ENCODE measurements at regions not wholly inside any gene's neighbourhood (a gene's known extent, or its start where the extent isn't known, plus 50 kb on each side); places are given as distances from the start of the nearest gene placed in this dataset.

- H3K36me3 Mint-ChIP-seq: no peaks in the 10 kb centered on the region
- H3K9me3 ChIP-seq (replicated peaks in 1 of 2; ENCODE audit: control insufficient read depth in 1 of 2, insufficient read depth in 1 of 2, low read length in 2 of 2): no peaks in the 10 kb centered on the region
- no CpG with 5 or more reads among the region's 3 CpGs for WGBS (ENCODE audit: insufficient coverage)
- no peaks in the 10 kb centered on the region for H3K36me3 ChIP-seq (replicated peaks in 1 of 2; ENCODE audit: control insufficient read depth in 1 of 2, insufficient read depth in 2 of 2, low read length in 2 of 2)
- no peaks in the 10 kb centered on the region for H3K79me2 ChIP-seq (ENCODE audit: insufficient read depth, low read length)
- H3K27me3 ChIP-seq (ENCODE audit: control insufficient read depth in 2 of 2, insufficient read depth in 2 of 2, low read length in 2 of 2): no peaks in the 10 kb centered on the region
- intact Hi-C loops (cut with micrococcal nuclease): no loop called here
- H3K4me3 Mint-ChIP-seq: no peak overlapping the region
- H3K4me1 ChIP-seq (ENCODE audit: control insufficient read depth in 1 of 2, insufficient read depth in 2 of 2, low read length in 2 of 2): no peaks in the 10 kb centered on the region
- H3K27ac ChIP-seq (ENCODE audit: low read depth in 1 of 2, low read length in 2 of 2): no peak overlapping the region
- H3K4me2 ChIP-seq (replicated peaks; ENCODE audit: extremely low read depth, low read length, poor library complexity, severe bottlenecking): no peak overlapping the region
- H3K27ac Mint-ChIP-seq: no peak overlapping the region
- no peak overlapping the region for H3K4me3 ChIP-seq (replicated peaks in 1 of 3; ENCODE audit: low read depth in 2 of 3, low read length in 3 of 3)
- no peaks in the 10 kb centered on the region for H3K4me1 Mint-ChIP-seq
- no peak overlapping the region for H3K9ac ChIP-seq (ENCODE audit: insufficient read depth, low read length, poor library complexity, severe bottlenecking)
- DNase-seq: no peak
- no peak for TF ChIP-seq CTCF (IDR thresholded peaks at IDR 0.05)
- no peaks in the 10 kb centered on the region for H3K9me3 Mint-ChIP-seq
- no peaks in the 10 kb centered on the region for H3K27me3 Mint-ChIP-seq (ENCODE audit: low read depth in 3 of 3)
- no peaks in the 10 kb centered on the region for H4K20me1 ChIP-seq (ENCODE audit: insufficient read depth, low read length)
- no peak overlapping the region for H2AFZ ChIP-seq (ENCODE audit: insufficient read depth, low read depth, low read length, poor library complexity, severe bottlenecking)
Observed at GRCh38 chr2:211089127-211089526, 532.7 kb downstream of the CPS1 start.

GRCh38 chr2:211093743-211094303 is 537.4 kb downstream of the CPS1 start:
- TF ChIP-seq CTCF (IDR thresholded peaks at IDR 0.05): no peak
- no peak overlapping the region for H3K9ac ChIP-seq (ENCODE audit: insufficient read depth, low read length, poor library complexity, severe bottlenecking)
- WGBS (ENCODE audit: insufficient coverage): 89% methylated on average over 2 of the region's 3 CpGs

More at GRCh38 chr2:211093743-211094303, 537.4 kb downstream of the CPS1 start:
- H3K9me3 Mint-ChIP-seq: peaks cover 0 to under 1% (median 0%) of the 10 kb centered on the region in 7 donors
- no peaks in the 10 kb centered on the region for H3K4me1 Mint-ChIP-seq
- Histone ChIP-seq H4K20me1 (ENCODE audit: insufficient read depth, low read length) (no peaks in the 10 kb centered on the region), H3K36me3 (replicated peaks in 1 of 2; ENCODE audit: control insufficient read depth in 1 of 2, insufficient read depth in 2 of 2, low read length in 2 of 2) (no peaks in the 10 kb centered on the region), H3K27ac (ENCODE audit: low read depth in 1 of 2, low read length in 2 of 2) (no peak overlapping the region), H3K79me2 (ENCODE audit: insufficient read depth, low read length) (no peaks in the 10 kb centered on the region), H2AFZ (ENCODE audit: insufficient read depth, low read depth, low read length, poor library complexity, severe bottlenecking) (no peak overlapping the region), H3K4me1 (ENCODE audit: control insufficient read depth in 1 of 2, insufficient read depth in 2 of 2, low read length in 2 of 2) (no peaks in the 10 kb centered on the region), H3K27me3 (ENCODE audit: control insufficient read depth in 2 of 2, insufficient read depth in 2 of 2, low read length in 2 of 2) (no peaks in the 10 kb centered on the region), H3K4me2 (replicated peaks; ENCODE audit: extremely low read depth, low read length, poor library complexity, severe bottlenecking) (no peak overlapping the region), H3K4me3 (replicated peaks in 1 of 3; ENCODE audit: low read depth in 2 of 3, low read length in 3 of 3) (no peak overlapping the region), H3K9me3 (replicated peaks in 1 of 2; ENCODE audit: control insufficient read depth in 1 of 2, insufficient read depth in 1 of 2, low read length in 2 of 2) (no peaks in the 10 kb centered on the region)
- no peak overlapping the region for H3K4me3 Mint-ChIP-seq
- intact Hi-C loops (cut with micrococcal nuclease): no loop called here
- H3K27me3 Mint-ChIP-seq (ENCODE audit: low read depth in 3 of 3): peaks cover 0 to 1% (median 0%) of the 10 kb centered on the region in 3 donors
- no peak overlapping the region for H3K27ac Mint-ChIP-seq
- DNase-seq: no peak
- no peaks in the 10 kb centered on the region for H3K36me3 Mint-ChIP-seq
